C4-2B (cell line): ENCODE measurements at regions not wholly inside any gene's neighbourhood (a gene's known extent, or its start where the extent isn't known, plus 50 kb on each side); places are given as distances from the start of the nearest gene placed in this dataset.

Experiments used
- CTCF ChIP-seq: fragments of 450-650 bp; conservative IDR thresholded peaks from 2 replicates; pipeline ENCODE4 v1.5.1; 2017; ENCODE audit warnings: mild to moderate bottlenecking
- ZFX ChIP-seq: fragments of 450-650 bp; IDR thresholded peaks from 2 replicates; pipeline ENCODE4 v1.6.1; 2017

DNA sequence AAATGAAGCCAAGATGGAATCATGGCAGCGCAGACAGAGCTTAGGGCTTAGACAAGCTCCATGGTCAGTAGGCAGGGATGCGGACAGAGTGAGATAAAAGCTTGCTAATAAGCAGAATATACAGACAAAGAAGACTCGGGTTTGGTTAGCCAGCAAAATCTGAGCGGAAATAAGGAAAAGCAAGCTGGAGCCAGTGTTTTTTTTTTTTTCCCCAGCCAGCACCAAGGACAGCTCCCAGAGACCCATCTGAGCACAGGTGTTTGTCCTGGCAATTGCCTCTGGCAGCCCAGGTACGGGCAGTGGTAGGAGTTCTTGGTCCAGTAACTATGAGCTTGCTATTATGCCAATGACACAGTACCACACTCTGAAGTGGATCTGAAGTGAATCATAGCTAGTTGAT, 187.6 kb downstream of the ADCYAP1 start:
- no peak for TF ChIP-seq CTCF
- TF ChIP-seq ZFX: no peak
